OCI-LY7 (cell line): ENCODE measurements at regions not wholly inside any gene's neighbourhood (a gene's known extent, or its start where the extent isn't known, plus 50 kb on each side); places are given as distances from the start of the nearest gene placed in this dataset.

Experiments
- EZH2phosphoT487 ChIP-seq: fragments of 200-600 bp; sonication (generic); IDR thresholded peaks from 2 replicates; pipeline ENCODE4 v1.6.1; 2018; ENCODE audit warnings: low read depth, borderline replicate concordance, mild to moderate bottlenecking, mixed run types, antibody characterized with exemption, low read length, moderate library complexity, mixed read lengths
- TF ChIP-seq, protein P1 (sequence below): fragments of 200-600 bp; sonication (generic); conservative IDR thresholded peaks from 2 replicates; pipeline ENCODE4 v1.5.1; 2014; ENCODE audit warnings: mild to moderate bottlenecking, antibody characterized with exemption, low read length, moderate library complexity, mixed read lengths

- TF ChIP-seq, protein P1, sequence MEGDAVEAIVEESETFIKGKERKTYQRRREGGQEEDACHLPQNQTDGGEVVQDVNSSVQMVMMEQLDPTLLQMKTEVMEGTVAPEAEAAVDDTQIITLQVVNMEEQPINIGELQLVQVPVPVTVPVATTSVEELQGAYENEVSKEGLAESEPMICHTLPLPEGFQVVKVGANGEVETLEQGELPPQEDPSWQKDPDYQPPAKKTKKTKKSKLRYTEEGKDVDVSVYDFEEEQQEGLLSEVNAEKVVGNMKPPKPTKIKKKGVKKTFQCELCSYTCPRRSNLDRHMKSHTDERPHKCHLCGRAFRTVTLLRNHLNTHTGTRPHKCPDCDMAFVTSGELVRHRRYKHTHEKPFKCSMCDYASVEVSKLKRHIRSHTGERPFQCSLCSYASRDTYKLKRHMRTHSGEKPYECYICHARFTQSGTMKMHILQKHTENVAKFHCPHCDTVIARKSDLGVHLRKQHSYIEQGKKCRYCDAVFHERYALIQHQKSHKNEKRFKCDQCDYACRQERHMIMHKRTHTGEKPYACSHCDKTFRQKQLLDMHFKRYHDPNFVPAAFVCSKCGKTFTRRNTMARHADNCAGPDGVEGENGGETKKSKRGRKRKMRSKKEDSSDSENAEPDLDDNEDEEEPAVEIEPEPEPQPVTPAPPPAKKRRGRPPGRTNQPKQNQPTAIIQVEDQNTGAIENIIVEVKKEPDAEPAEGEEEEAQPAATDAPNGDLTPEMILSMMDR: no peak
- TF ChIP-seq EZH2phosphoT487: no peak
Measured at GRCh38 chr9:107853461-107853860, 363.9 kb upstream of the KLF4 start.
